K562 (cell line): ENCODE measurements at regions not wholly inside any gene's neighbourhood (a gene's known extent, or its start where the extent isn't known, plus 50 kb on each side); places are given as distances from the start of the nearest gene placed in this dataset.

Experiments
- ATAC-seq: fragments of 200-7000 bp; cut with Tn5 transposase; 3 replicates; pipeline ENCODE4 v1.9.1; 2020; ENCODE audit warnings: moderate library complexity
- BruUV-seq: library from RNA; stranded (reverse); fragments of 400-500 nt; replicated peaks from 2 replicates; lab custom pipeline; 2021; lab: Mats Ljungman, UMichigan
- CTCF ChIA-PET: fragments of 300-600 bp; formaldehyde crosslinking; extraction: SDS; loops from one replicate; lab custom pipeline; 2021; ENCODE audit warnings: low intra/inter-chr PET ratio; lab: Yijun Ruan, JAX
- POLR2A ChIA-PET: fragments of 300-600, 350-650 bp; sonication (Branson Sonifier 250); formaldehyde crosslinking; extraction: SDS; loops from one replicate; lab custom pipeline; 2021; ENCODE audit warnings: antibody characterized with exemption, inconsistent platforms; lab: Yijun Ruan, JAX
- DNase-seq, 4 experiments: peaks; one replicate each; pipeline versions ENCODE4 v3.0.0 to v3.0.0-alpha.2; 2011 to 2018; ENCODE audit warnings: low spot score in 3 of 4, mixed read lengths in 3 of 4; ENCODE audit errors: extremely low read depth in 1 of 4
- FAIRE-seq: peaks from 2 replicates; lab custom pipeline; 2011; peaks lifted over from hg19 to GRCh38; lab: Jason Lieb, UNC
- H2AFZ ChIP-seq: 2 replicates; pipeline ENCODE4 v1.6.0; 2011; ENCODE audit warnings: low read depth, low read length, control low read depth, inconsistent platforms
- H3K27ac ChIP-seq: fragments of 200-600 bp; 3 replicates; pipeline ENCODE4 v1.8.0; 2011; ENCODE audit warnings: low read depth, mild to moderate bottlenecking, control low read depth, inconsistent platforms, low read length, moderate library complexity, mixed read lengths; ENCODE audit errors: extremely low read depth
- H3K27me3 ChIP-seq, 2 experiments: fragments of 300-600 bp in 1 of 2; 2 replicates in 1 of 2; 3 replicates in 1 of 2; pipeline versions ENCODE4 v1.6.0 to v1.8.0; 2011; ENCODE audit warnings: inconsistent platforms in 2 of 2, low read length in 2 of 2, mild to moderate bottlenecking in 1 of 2, mixed read lengths in 1 of 2, moderate library complexity in 1 of 2; ENCODE audit not compliant: control insufficient read depth in 2 of 2, insufficient read depth in 2 of 2
- H3K36me3 ChIP-seq: fragments of 300-600 bp; 3 replicates; pipeline ENCODE4 v1.8.0; 2011; ENCODE audit warnings: mild to moderate bottlenecking, low read length, inconsistent platforms; ENCODE audit not compliant: control insufficient read depth, insufficient read depth
- H3K4me1 ChIP-seq, 2 experiments: fragments of 200-600 bp in 1 of 2; replicated peaks in 1 of 2; 2 replicates in 1 of 2; 3 replicates in 1 of 2; pipeline versions ENCODE4 v1.5.1 to v1.8.0; 2011; ENCODE audit warnings: inconsistent platforms in 2 of 2, low read length in 2 of 2, mild to moderate bottlenecking in 1 of 2, mixed read lengths in 1 of 2, moderate library complexity in 1 of 2; ENCODE audit not compliant: control insufficient read depth in 2 of 2, insufficient read depth in 2 of 2
- H3K4me2 ChIP-seq: 2 replicates; pipeline ENCODE4 v1.6.1; 2011; ENCODE audit warnings: low read length, control low read depth, inconsistent platforms, mixed read lengths; ENCODE audit not compliant: insufficient read depth
- H3K4me3 ChIP-seq: fragments of 200-600 bp; sonication (generic), shearing (Covaris generic); 2 replicates; pipeline ENCODE4 v1.5.1; 2016; ENCODE audit warnings: control low read depth, inconsistent platforms
- H3K79me2 ChIP-seq: fragments of 200-600 bp; 3 replicates; pipeline ENCODE4 v1.8.0; 2011; ENCODE audit warnings: low read length, inconsistent platforms; ENCODE audit not compliant: control insufficient read depth, insufficient read depth
- H3K9ac ChIP-seq, 2 experiments: 2 replicates each; pipeline versions ENCODE4 v1.6.0 to v1.6.1; 2011; ENCODE audit warnings: low read depth in 2 of 2, low read length in 2 of 2, control low read depth in 1 of 2, inconsistent platforms in 1 of 2, mild to moderate bottlenecking in 1 of 2, mixed read lengths in 1 of 2; ENCODE audit not compliant: insufficient read depth in 1 of 2
- H3K9me1 ChIP-seq: one replicate; pipeline ENCODE4 v1.6.0; 2011; ENCODE audit warnings: inconsistent platforms, mild to moderate bottlenecking, low read length, moderate library complexity; ENCODE audit not compliant: control insufficient read depth, insufficient read depth
- H3K9me3 ChIP-seq: replicated peaks from 2 replicates; pipeline ENCODE4 v1.5.1; 2011; ENCODE audit warnings: low read depth, low read length, inconsistent platforms; ENCODE audit not compliant: control insufficient read depth, insufficient read depth
- H4K20me1 ChIP-seq: replicated peaks from 2 replicates; pipeline ENCODE4 v1.6.1; 2011; ENCODE audit warnings: low read length, inconsistent platforms, mixed read lengths; ENCODE audit not compliant: control insufficient read depth, insufficient read depth
- BHLHE40 ChIP-seq: IDR thresholded peaks from 2 replicates; pipeline ENCODE4 v1.6.1; 2011; ENCODE audit warnings: low read length, improper control_type of control experiment
- COPS2 ChIP-seq: fragments of 450-650 bp; conservative IDR thresholded peaks from 2 replicates; pipeline ENCODE4 v1.6.1; 2016; ENCODE audit warnings: mild to moderate bottlenecking, moderate library complexity
- ESRRA ChIP-seq: fragments of 450-650 bp; IDR thresholded peaks from 2 replicates; pipeline ENCODE4 v1.6.1; 2014; ENCODE audit warnings: low read depth, mild to moderate bottlenecking, moderate library complexity, borderline replicate concordance
- LEF1 ChIP-seq: fragments of 450-650 bp; IDR thresholded peaks from 2 replicates; pipeline ENCODE4 v1.6.1; 2016; ENCODE audit warnings: mild to moderate bottlenecking
- MCM3 ChIP-seq: fragments of 450-650 bp; IDR thresholded peaks from 2 replicates; pipeline ENCODE4 v1.6.1; 2016
- MXI1 ChIP-seq: IDR thresholded peaks from 2 replicates; pipeline ENCODE4 v1.6.1; 2011; ENCODE audit warnings: low read depth, mild to moderate bottlenecking, improper control_type of control experiment, low read length
- MYBL2 ChIP-seq, 2 experiments: fragments of 450-650 bp in 1 of 2; sonication (generic) in 1 of 2; formaldehyde crosslinking in 1 of 2; IDR thresholded peaks; 2 replicates each; pipeline versions ENCODE4 v1.6.1 to v1.8.1; 2017 to 2022; ENCODE audit warnings: borderline replicate concordance in 1 of 2, inconsistent platforms in 1 of 2, low read depth in 1 of 2, mild to moderate bottlenecking in 1 of 2, missing genetic modification reagents in 1 of 2, moderate library complexity in 1 of 2
- WGBS: fragments of 100-300 bp; shearing (Covaris generic); methylation state at CpG from one replicate; pipeline ENCODE4 v1.1.6; 2016; ENCODE audit warnings: low coverage, mixed read lengths; ENCODE audit not compliant: insufficient coverage; ENCODE audit errors: missing lambda C conversion rate; 5-methylcytosine and 5-hydroxymethylcytosine counted together
- in situ Hi-C: fragments of 300-500 bp; cut with MboI; formaldehyde crosslinking; loops from 4 replicates; pipeline ENCODE4 v1.15.0; 2018; ENCODE audit warnings: inconsistent platforms, mixed read lengths
- intact Hi-C: fragments of 100-400 bp; cut with micrococcal nuclease; formaldehyde crosslinking; loops from 2 replicates; pipeline ENCODE4 v1.14.2; 2022
- TF ChIP-seq, protein P1 (sequence below): fragments of 250-450 bp; sonication (Bioruptor Pico); IDR thresholded peaks from 2 replicates; pipeline ENCODE4 v1.9.0; 2021; ENCODE audit warnings: mild to moderate bottlenecking
- TF ChIP-seq, protein P2 (sequence below): fragments of 250-450 bp; sonication (Bioruptor Pico); IDR thresholded peaks from 2 replicates; pipeline ENCODE4 v1.8.0; 2021; ENCODE audit warnings: mild to moderate bottlenecking, moderate library complexity
- TF ChIP-seq, protein P3 (sequence below): fragments of 250-450 bp; sonication (Bioruptor Pico); IDR thresholded peaks from 2 replicates; pipeline ENCODE4 v1.5.0; 2020; ENCODE audit warnings: mild to moderate bottlenecking
- TF ChIP-seq, protein P4 (sequence below), 2 experiments: fragments of 450-650 bp; IDR thresholded peaks; 2 replicates each; pipeline ENCODE4 v1.6.1; 2016
- TF ChIP-seq, protein P5 (sequence below): fragments of 450-650 bp; formaldehyde crosslinking; IDR thresholded peaks from 2 replicates; pipeline ENCODE4 v1.4.0; 2020; ENCODE audit warnings: mild to moderate bottlenecking, moderate library complexity
- TF ChIP-seq, protein P6 (sequence below): conservative IDR thresholded peaks from 2 replicates; pipeline ENCODE4 v1.6.1; 2011; ENCODE audit warnings: low read depth, mild to moderate bottlenecking, low read length; ENCODE audit not compliant: control insufficient read depth

DNA sequence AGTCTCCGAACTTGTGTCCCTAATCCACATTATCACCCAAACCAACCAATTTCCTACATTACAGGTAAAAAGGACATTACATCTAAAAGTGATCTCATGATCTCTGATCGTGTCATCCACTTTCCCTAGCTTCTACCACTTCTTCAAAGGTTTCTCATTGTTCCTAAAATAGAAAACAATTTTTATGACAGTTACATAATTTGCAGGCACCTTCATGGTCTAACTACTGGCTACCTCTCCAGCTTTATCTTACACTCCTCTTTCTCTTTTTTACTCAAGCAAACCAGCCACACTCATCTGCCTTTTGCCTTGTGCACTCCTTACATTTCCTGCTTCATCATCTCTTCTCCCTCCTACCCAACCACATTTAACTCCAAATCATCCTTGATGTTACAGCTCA is 886.7 kb upstream of the SORCS1 start:
- FAIRE-seq (no peak), DNase-seq (no peak), ATAC-seq (no peak)
- no peaks in the 10 kb centered on the region for H3K36me3 ChIP-seq
- H3K9me1 ChIP-seq = no peaks in the 10 kb centered on the region
- ChIA-PET CTCF (no interaction called here), POLR2A (no interaction called here)
- H3K27ac ChIP-seq = no peak overlapping the region
- no peaks in the 10 kb centered on the region for H4K20me1 ChIP-seq
- in situ Hi-C loops = no loop called here
- intact Hi-C loops = no loop called here
- H3K27me3 ChIP-seq = no peaks in the 10 kb centered on the region
- no TSS peak for BruUV-seq
- 0% methylated on average over 2 of the region's 2 CpGs for WGBS
- no peaks in the 10 kb centered on the region for H3K79me2 ChIP-seq
- H2AFZ ChIP-seq = no peak overlapping the region
- H3K4me1 ChIP-seq = no peaks in the 10 kb centered on the region
- H3K4me3 ChIP-seq = no peak overlapping the region
- H3K9me3 ChIP-seq = no peaks in the 10 kb centered on the region
- no peak overlapping the region for H3K9ac ChIP-seq
- no peak overlapping the region for H3K4me2 ChIP-seq
- TF ChIP-seq, protein P1, sequence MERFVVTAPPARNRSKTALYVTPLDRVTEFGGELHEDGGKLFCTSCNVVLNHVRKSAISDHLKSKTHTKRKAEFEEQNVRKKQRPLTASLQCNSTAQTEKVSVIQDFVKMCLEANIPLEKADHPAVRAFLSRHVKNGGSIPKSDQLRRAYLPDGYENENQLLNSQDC (CRISPR knock-in tag) = no peak
- TF ChIP-seq BHLHE40 (no peak), LEF1 (no peak), MXI1 (no peak), MYBL2 (IDR thresholded peaks at IDR 0.05; ENCODE audit: low read depth) (no peak), MYBL2 (CRISPR knock-in tag; IDR thresholded peaks at IDR 0.05; ENCODE audit: borderline replicate concordance) (no peak), ESRRA (no peak), MCM3 (no peak), COPS2 (no peak)
- TF ChIP-seq, protein P2, sequence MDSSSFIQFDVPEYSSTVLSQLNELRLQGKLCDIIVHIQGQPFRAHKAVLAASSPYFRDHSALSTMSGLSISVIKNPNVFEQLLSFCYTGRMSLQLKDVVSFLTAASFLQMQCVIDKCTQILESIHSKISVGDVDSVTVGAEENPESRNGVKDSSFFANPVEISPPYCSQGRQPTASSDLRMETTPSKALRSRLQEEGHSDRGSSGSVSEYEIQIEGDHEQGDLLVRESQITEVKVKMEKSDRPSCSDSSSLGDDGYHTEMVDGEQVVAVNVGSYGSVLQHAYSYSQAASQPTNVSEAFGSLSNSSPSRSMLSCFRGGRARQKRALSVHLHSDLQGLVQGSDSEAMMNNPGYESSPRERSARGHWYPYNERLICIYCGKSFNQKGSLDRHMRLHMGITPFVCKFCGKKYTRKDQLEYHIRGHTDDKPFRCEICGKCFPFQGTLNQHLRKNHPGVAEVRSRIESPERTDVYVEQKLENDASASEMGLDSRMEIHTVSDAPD (CRISPR knock-in tag) = no peak
- TF ChIP-seq, protein P3, sequence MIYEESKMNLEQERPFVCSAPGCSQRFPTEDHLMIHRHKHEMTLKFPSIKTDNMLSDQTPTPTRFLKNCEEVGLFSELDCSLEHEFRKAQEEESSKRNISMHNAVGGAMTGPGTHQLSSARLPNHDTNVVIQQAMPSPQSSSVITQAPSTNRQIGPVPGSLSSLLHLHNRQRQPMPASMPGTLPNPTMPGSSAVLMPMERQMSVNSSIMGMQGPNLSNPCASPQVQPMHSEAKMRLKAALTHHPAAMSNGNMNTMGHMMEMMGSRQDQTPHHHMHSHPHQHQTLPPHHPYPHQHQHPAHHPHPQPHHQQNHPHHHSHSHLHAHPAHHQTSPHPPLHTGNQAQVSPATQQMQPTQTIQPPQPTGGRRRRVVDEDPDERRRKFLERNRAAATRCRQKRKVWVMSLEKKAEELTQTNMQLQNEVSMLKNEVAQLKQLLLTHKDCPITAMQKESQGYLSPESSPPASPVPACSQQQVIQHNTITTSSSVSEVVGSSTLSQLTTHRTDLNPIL (CRISPR knock-in tag) = no peak
- TF ChIP-seq, protein P4, sequence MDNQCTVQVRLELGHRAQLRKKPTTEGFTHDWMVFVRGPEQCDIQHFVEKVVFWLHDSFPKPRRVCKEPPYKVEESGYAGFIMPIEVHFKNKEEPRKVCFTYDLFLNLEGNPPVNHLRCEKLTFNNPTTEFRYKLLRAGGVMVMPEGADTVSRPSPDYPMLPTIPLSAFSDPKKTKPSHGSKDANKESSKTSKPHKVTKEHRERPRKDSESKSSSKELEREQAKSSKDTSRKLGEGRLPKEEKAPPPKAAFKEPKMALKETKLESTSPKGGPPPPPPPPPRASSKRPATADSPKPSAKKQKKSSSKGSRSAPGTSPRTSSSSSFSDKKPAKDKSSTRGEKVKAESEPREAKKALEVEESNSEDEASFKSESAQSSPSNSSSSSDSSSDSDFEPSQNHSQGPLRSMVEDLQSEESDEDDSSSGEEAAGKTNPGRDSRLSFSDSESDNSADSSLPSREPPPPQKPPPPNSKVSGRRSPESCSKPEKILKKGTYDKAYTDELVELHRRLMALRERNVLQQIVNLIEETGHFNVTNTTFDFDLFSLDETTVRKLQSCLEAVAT (IDR thresholded peaks at IDR 0.05) = no peak
- TF ChIP-seq, protein P5, sequence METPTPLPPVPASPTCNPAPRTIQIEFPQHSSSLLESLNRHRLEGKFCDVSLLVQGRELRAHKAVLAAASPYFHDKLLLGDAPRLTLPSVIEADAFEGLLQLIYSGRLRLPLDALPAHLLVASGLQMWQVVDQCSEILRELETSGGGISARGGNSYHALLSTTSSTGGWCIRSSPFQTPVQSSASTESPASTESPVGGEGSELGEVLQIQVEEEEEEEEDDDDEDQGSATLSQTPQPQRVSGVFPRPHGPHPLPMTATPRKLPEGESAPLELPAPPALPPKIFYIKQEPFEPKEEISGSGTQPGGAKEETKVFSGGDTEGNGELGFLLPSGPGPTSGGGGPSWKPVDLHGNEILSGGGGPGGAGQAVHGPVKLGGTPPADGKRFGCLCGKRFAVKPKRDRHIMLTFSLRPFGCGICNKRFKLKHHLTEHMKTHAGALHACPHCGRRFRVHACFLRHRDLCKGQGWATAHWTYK (CRISPR knock-in tag) = no peak
- TF ChIP-seq, protein P6, sequence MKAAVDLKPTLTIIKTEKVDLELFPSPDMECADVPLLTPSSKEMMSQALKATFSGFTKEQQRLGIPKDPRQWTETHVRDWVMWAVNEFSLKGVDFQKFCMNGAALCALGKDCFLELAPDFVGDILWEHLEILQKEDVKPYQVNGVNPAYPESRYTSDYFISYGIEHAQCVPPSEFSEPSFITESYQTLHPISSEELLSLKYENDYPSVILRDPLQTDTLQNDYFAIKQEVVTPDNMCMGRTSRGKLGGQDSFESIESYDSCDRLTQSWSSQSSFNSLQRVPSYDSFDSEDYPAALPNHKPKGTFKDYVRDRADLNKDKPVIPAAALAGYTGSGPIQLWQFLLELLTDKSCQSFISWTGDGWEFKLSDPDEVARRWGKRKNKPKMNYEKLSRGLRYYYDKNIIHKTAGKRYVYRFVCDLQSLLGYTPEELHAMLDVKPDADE = no peak
